ENCODE measurements at regions not wholly inside any gene's neighbourhood (a gene's known extent, or its start where the extent isn't known, plus 50 kb on each side); places are given as distances from the start of the nearest gene placed in this dataset.

DNA sequence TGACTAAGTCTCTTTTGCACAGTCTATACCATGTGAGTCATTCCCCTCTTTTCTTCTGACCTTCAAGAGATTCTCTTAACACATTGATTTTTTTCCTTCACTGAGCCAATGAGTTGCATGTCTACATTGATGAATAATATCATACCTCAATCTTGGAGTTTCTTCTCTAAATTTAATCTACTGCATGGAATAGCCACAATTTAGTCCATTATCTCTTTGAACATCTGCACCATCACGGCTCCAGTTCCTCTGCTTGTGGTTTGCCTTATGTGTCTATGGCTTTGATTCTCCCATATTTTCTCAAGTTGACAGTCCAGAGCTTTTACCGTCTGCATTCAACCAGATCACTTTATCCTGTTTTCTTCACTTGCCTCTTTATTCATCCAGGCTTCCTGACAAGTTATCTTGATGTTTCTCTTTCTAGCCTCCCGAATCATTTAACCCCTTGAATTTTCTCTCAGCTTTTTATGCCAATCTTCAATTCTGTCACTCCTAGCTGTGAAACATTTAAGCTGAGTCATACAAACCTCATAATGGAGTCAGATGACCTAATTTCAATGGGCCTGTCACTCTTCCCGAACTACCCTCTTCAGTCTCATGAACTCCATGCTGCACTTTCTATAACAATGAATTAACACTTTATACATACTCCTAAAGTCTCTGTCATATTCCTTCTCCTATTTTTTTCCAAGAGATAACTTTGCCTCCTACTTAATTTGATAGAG, 222.3 kb downstream of the CPE start:
- no peak overlapping the region for H2AFZ ChIP-seq (ENCODE audit: low read depth, low read length)
- H3K27me3 Mint-ChIP-seq (ENCODE audit: low read depth, unreplicated experiment), result peaks cover 5% of the 10 kb centered on the region
- H3K27me3 ChIP-seq (ENCODE audit: insufficient read depth, low read length), result no peaks in the 10 kb centered on the region
- H3K4me3 Mint-ChIP-seq (ENCODE audit: unreplicated experiment), result no peak overlapping the region
- no peaks in the 10 kb centered on the region for H3K79me2 ChIP-seq (ENCODE audit: insufficient read depth, low read length)
- H3K36me3 ChIP-seq (ENCODE audit: insufficient read depth, low read length), result no peaks in the 10 kb centered on the region
- no peaks in the 10 kb centered on the region for H4K20me1 ChIP-seq (ENCODE audit: insufficient read depth, low read length)
- no peaks in the 10 kb centered on the region for H3K9me3 Mint-ChIP-seq (ENCODE audit: unreplicated experiment)
- DNase-seq (ENCODE audit: low read depth), result peak; percentile 60
- no peak overlapping the region for H3K27ac ChIP-seq (ENCODE audit: low read depth, low read length)
- H3K4me3 ChIP-seq (ENCODE audit: insufficient read depth, low read depth, low read length), result no peak overlapping the region
- H3K27ac Mint-ChIP-seq (ENCODE audit: unreplicated experiment), result no peak overlapping the region
- peaks cover 10% of the 10 kb centered on the region for H3K4me1 Mint-ChIP-seq (ENCODE audit: low read depth, unreplicated experiment)
- TF ChIP-seq EZH2 (IDR thresholded peaks at IDR 0.05; ENCODE audit: insufficient read depth, low read length), result no peak
- TF ChIP-seq, protein P1, sequence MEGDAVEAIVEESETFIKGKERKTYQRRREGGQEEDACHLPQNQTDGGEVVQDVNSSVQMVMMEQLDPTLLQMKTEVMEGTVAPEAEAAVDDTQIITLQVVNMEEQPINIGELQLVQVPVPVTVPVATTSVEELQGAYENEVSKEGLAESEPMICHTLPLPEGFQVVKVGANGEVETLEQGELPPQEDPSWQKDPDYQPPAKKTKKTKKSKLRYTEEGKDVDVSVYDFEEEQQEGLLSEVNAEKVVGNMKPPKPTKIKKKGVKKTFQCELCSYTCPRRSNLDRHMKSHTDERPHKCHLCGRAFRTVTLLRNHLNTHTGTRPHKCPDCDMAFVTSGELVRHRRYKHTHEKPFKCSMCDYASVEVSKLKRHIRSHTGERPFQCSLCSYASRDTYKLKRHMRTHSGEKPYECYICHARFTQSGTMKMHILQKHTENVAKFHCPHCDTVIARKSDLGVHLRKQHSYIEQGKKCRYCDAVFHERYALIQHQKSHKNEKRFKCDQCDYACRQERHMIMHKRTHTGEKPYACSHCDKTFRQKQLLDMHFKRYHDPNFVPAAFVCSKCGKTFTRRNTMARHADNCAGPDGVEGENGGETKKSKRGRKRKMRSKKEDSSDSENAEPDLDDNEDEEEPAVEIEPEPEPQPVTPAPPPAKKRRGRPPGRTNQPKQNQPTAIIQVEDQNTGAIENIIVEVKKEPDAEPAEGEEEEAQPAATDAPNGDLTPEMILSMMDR (IDR thresholded peaks at IDR 0.05; ENCODE audit: insufficient read depth, low read depth, low read length), result no peak
- H3K4me2 ChIP-seq (ENCODE audit: low read length), result peak overlapping the region; percentile 36
- no peaks in the 10 kb centered on the region for H3K9me3 ChIP-seq (ENCODE audit: insufficient read depth, low read depth, low read length)
- H3K36me3 Mint-ChIP-seq (ENCODE audit: low read depth, unreplicated experiment), result no peaks in the 10 kb centered on the region
- no peaks in the 10 kb centered on the region for H3K4me1 ChIP-seq (ENCODE audit: insufficient read depth, low read length)
- H3K9ac ChIP-seq (ENCODE audit: low read length), result no peak overlapping the region
- FAIRE-seq, result no peak

DNA sequence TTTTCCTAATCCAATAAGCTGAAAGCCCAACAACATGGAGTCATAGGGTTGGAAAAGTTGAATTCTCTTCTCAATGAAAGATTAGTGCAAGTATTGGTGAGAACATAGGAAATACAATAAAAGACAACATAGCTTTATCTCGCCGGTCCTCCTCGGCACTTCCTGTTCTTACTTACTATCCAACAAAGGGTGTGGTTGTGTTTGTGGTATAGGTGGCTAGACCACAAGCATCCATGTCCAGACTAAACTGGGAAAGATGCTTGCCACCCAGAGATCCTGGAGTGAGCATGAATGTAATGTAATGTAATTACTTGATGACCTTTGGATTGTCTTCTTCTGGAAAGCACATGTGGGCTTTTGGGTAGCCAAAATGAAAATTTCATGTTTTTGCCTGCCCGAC, 223.8 kb downstream of the CPE start:
- no peak overlapping the region for H2AFZ ChIP-seq (ENCODE audit: low read depth, low read length)
- H3K9me3 ChIP-seq (ENCODE audit: insufficient read depth, low read depth, low read length), result no peaks in the 10 kb centered on the region
- H3K79me2 ChIP-seq (ENCODE audit: insufficient read depth, low read length), result no peaks in the 10 kb centered on the region
- peaks cover 5% of the 10 kb centered on the region for H3K27me3 Mint-ChIP-seq (ENCODE audit: low read depth, unreplicated experiment)
- no peaks in the 10 kb centered on the region for H3K36me3 ChIP-seq (ENCODE audit: insufficient read depth, low read length)
- H3K4me2 ChIP-seq (ENCODE audit: low read length), result no peak overlapping the region
- no peak overlapping the region for H3K9ac ChIP-seq (ENCODE audit: low read length)
- H3K4me3 Mint-ChIP-seq (ENCODE audit: unreplicated experiment), result no peak overlapping the region
- H3K36me3 Mint-ChIP-seq (ENCODE audit: low read depth, unreplicated experiment), result no peaks in the 10 kb centered on the region
- peak; percentile 31 for DNase-seq (ENCODE audit: low read depth)
- H3K27me3 ChIP-seq (ENCODE audit: insufficient read depth, low read length), result no peaks in the 10 kb centered on the region
- peaks cover 10% of the 10 kb centered on the region for H3K4me1 Mint-ChIP-seq (ENCODE audit: low read depth, unreplicated experiment)
- no peak for TF ChIP-seq EZH2 (IDR thresholded peaks at IDR 0.05; ENCODE audit: insufficient read depth, low read length)
- TF ChIP-seq, protein P1 (IDR thresholded peaks at IDR 0.05; ENCODE audit: insufficient read depth, low read depth, low read length), result no peak
- H3K27ac Mint-ChIP-seq (ENCODE audit: unreplicated experiment), result no peak overlapping the region
- no peak overlapping the region for H3K4me3 ChIP-seq (ENCODE audit: insufficient read depth, low read depth, low read length)
- no peak for FAIRE-seq
- H3K27ac ChIP-seq (ENCODE audit: low read depth, low read length), result no peak overlapping the region
- H3K9me3 Mint-ChIP-seq (ENCODE audit: unreplicated experiment), result peaks cover 3% of the 10 kb centered on the region
- H4K20me1 ChIP-seq (ENCODE audit: insufficient read depth, low read length), result no peaks in the 10 kb centered on the region
- H3K4me1 ChIP-seq (ENCODE audit: insufficient read depth, low read length), result no peaks in the 10 kb centered on the region

DNA sequence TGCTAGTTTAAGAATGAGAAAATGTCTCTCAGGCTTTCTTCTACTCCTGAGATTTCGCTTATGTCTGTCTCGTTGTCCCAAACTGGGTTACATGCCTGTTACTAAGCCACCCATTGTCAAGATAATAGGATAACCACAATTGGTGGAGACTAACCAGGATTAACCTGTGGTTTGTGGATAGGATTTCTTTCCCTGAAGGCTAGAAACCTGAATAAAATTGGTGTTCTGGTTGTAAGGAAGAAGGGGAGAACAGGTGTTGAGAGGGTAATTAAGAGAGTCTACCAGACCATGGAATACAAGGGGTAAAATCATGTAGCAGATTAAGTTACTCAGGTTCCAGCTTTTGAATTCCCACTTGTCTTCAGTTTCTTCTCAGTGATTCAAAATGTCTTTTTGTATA, 225.4 kb downstream of the CPE start:
- H3K4me2 ChIP-seq (ENCODE audit: low read length), result no peak overlapping the region

More for the DNA sequence above, 225.4 kb downstream of the CPE start:
- no peaks in the 10 kb centered on the region for H4K20me1 ChIP-seq (ENCODE audit: insufficient read depth, low read length)
- H3K27me3 ChIP-seq (ENCODE audit: insufficient read depth, low read length), result no peaks in the 10 kb centered on the region
- TF ChIP-seq, protein P1 (IDR thresholded peaks at IDR 0.05; ENCODE audit: insufficient read depth, low read depth, low read length), result no peak
- no peak for TF ChIP-seq EZH2 (IDR thresholded peaks at IDR 0.05; ENCODE audit: insufficient read depth, low read length)
- Mint-ChIP-seq H3K4me3 (ENCODE audit: unreplicated experiment) (no peak overlapping the region), H3K9me3 (ENCODE audit: unreplicated experiment) (peaks cover 3% of the 10 kb centered on the region), H3K27ac (ENCODE audit: unreplicated experiment) (no peak overlapping the region), H3K4me1 (ENCODE audit: low read depth, unreplicated experiment) (peaks cover 10% of the 10 kb centered on the region), H3K36me3 (ENCODE audit: low read depth, unreplicated experiment) (no peaks in the 10 kb centered on the region), H3K27me3 (ENCODE audit: low read depth, unreplicated experiment) (peaks cover 5% of the 10 kb centered on the region)
- H3K36me3 ChIP-seq (ENCODE audit: insufficient read depth, low read length), result no peaks in the 10 kb centered on the region
- H2AFZ ChIP-seq (ENCODE audit: low read depth, low read length), result no peak overlapping the region
- H3K9ac ChIP-seq (ENCODE audit: low read length), result no peak overlapping the region
- H3K4me3 ChIP-seq (ENCODE audit: insufficient read depth, low read depth, low read length), result no peak overlapping the region
- H3K9me3 ChIP-seq (ENCODE audit: insufficient read depth, low read depth, low read length), result no peaks in the 10 kb centered on the region
- H3K79me2 ChIP-seq (ENCODE audit: insufficient read depth, low read length), result no peaks in the 10 kb centered on the region
- H3K27ac ChIP-seq (ENCODE audit: low read depth, low read length), result no peak overlapping the region
- DNase-seq (ENCODE audit: low read depth), result no peak
- FAIRE-seq, result no peak
- H3K4me1 ChIP-seq (ENCODE audit: insufficient read depth, low read length), result no peaks in the 10 kb centered on the region

All from astrocyte (in vitro differentiated cells and primary cell).